PFSK-1 (cell line): ENCODE measurements at regions not wholly inside any gene's neighbourhood (a gene's known extent, or its start where the extent isn't known, plus 50 kb on each side); places are given as distances from the start of the nearest gene placed in this dataset.

ENCODE experiments used
- FOXP2 ChIP-seq: optimal IDR thresholded peaks from 2 replicates; pipeline ENCODE3; 2011; ENCODE audit warnings: borderline replicate concordance, control low read depth, inconsistent platforms; ENCODE audit not compliant: insufficient read depth; ENCODE audit errors: extremely low read length, extremely low read depth
- POLR2AphosphoS5 ChIP-seq: IDR thresholded peaks from 2 replicates; pipeline ENCODE4 v1.6.1; 2012; ENCODE audit warnings: low read depth, mild to moderate bottlenecking, control low read depth, low read length, moderate library complexity
- REST ChIP-seq, 2 experiments: IDR thresholded peaks; 2 replicates each; pipeline versions ENCODE4 v1.6.1 to v1.8.0; 2011 to 2012; ENCODE audit warnings: low read depth in 2 of 2, low read length in 2 of 2, control low read depth in 1 of 2, inconsistent platforms in 1 of 2, mild to moderate bottlenecking in 1 of 2, moderate library complexity in 1 of 2; ENCODE audit not compliant: insufficient read depth in 1 of 2
- SIN3A ChIP-seq: IDR thresholded peaks from 2 replicates; pipeline ENCODE4 v1.6.1; 2012; ENCODE audit warnings: mild to moderate bottlenecking, low read length, moderate library complexity, borderline replicate concordance; ENCODE audit not compliant: insufficient read depth
- TAF1 ChIP-seq: IDR thresholded peaks from 2 replicates; pipeline ENCODE4 v1.6.1; 2012; ENCODE audit warnings: low read length, control low read depth, borderline replicate concordance; ENCODE audit not compliant: insufficient read depth

GRCh38 chr10:60611291-60611747 lies 167.0 kb upstream of the CDK1 start:
- TF ChIP-seq REST (IDR thresholded peaks at IDR 0.05; ENCODE audit: insufficient read depth in 1 of 2, low read depth in 2 of 2, low read length in 2 of 2): no peak
- TF ChIP-seq SIN3A: no peak
- no peak for TF ChIP-seq POLR2AphosphoS5
- no peak for TF ChIP-seq FOXP2
- no peak for TF ChIP-seq TAF1
